GM18498 (cell line): ENCODE measurements at regions not wholly inside any gene's neighbourhood (a gene's known extent, or its start where the extent isn't known, plus 50 kb on each side); places are given as distances from the start of the nearest gene placed in this dataset.

Experiments used
- ATAC-seq: cut with Tn5 transposase; IDR thresholded peaks from one replicate; pipeline ENCODE4 v1.9.1; 2021; ENCODE audit warnings: mild to moderate bottlenecking, moderate library complexity; ENCODE audit not compliant: unreplicated experiment

- no peak for ATAC-seq
Measured at GRCh38 chr2:60067006-60067405, 486.4 kb downstream of the BCL11A start.

DNA sequence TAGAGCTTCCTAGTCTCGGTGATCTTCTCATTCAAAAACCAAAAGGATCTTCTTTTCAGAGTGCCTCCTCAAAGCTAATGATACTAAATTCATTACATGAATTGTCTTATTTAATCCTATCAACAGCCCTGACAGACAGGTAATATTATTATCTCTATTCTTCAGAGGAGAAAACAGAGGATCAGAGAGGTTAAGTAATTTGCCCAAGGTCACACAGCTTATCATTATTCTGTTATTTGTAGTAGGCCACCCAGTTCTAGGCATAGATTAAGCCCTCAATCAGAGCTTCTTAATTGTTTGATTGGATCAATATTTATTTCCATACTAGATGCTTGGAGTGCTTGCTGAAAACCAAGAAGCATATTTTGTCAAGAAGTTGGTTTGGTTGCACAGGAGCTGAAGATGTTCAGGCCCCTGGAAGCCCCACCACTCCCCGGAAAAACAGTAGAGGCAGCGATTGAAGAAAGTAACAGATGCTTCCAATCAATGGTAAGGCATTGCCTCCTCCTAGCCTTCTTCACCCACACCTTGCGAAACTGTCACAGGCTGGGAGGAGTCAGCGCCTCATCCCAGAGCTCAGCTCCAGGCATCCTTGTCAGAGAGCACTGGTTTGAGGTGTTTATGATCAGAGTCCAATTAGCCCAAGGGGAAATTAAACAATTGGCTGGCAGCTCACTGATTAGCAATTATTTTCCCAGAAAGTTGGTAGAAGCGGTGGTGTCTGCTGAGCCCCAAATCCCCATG is 487.2 kb downstream of the BCL11A start:
- ATAC-seq: no peak

GRCh38 chr2:60064687-60065389 is 488.6 kb downstream of the BCL11A start:
- ATAC-seq: no peak

DNA sequence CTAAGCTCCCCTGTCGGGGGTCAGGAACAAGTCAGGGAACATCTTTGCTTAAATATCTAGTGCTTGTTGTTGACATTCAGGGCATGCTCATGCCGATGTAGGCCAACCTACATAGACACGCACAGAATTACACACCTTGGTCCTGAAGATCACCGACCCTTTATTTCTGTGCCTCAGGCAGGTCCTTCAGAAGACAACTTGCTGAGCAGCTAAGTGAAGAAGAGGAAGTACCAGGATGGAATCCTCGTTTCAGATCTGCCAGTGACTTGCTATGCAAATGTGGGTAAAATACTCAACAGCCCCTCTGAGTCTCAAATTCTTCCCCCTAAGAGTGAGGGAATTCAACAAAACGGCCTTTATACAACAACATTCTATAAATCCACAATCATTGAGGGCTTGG is 494.7 kb downstream of the BCL11A start:
- ATAC-seq: no peak

GRCh38 chr2:60054571-60055340 is 498.7 kb downstream of the BCL11A start:
- ATAC-seq: no peak

DNA sequence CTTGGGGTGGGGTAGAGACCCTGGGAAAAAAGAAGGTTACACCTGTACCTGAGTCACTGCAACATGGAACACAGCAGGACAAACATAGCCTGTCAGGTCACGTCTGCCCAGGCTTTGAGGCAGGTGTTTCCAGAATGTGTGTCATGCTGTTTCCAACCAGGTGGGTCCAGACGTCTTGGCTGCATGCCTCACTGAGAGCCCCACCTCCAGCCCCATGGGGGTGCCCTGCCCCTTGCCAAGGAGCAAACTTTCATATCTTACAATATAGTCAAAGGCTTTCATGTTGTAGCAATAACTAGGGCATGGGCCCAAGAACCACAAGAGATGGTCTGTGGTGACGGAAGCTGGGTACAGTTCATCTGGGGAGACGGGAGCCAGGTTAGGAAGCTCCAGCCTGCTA is 499.7 kb downstream of the BCL11A start:
- ATAC-seq: no peak

- no peak for ATAC-seq
Measured at GRCh38 chr2:60052601-60053000, 500.9 kb downstream of the BCL11A start.

- ATAC-seq: no peak
Measured at GRCh38 chr2:60051991-60052390, 501.5 kb downstream of the BCL11A start.

DNA sequence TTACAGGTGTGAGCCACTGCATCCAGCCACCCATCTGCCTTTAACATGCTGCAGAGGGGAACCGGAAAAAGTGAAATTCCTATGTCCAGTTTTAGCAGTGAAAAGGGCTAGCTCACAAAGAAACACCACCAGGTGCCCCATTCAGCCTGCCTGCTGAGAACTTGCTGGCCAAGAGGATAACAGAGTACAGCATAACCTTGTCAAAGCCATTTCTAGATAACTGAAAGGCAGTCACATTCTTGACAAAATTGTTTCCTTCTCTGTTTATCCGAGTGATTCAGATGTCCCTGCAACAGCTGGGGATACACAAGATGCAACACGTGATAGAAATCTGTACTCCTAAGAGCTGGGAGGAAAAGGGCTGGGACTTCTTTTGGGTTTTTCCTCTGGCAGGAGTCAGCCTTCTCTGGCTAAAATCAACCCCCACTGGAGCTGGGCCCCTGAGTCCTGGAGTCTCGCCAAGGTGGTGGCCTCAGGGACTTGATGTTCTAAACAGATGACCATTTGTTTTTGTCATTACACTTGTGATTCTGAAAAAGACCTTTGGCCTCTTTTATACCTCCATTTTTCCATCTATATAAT is 505.4 kb downstream of the BCL11A start:
- no peak for ATAC-seq

DNA sequence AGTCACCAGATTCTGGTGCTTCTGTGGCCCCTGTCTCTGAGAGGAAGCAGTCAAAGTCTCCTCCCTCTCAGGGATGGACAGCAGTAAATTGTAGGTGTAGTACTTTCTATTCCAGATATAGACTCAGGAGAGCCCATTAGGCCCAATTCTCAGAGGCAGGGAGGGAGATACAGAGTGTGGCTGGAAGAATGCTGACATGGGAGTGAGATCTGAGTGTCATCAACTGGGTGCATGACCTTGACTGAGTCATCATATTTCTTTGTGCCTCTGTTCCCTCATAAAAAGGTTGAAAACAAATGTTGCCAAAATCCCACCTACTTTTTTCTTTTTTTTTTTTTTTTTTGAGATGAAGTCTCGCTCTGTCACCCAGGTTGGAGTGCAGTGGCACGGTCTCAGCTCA is 506.1 kb downstream of the BCL11A start:
- ATAC-seq: no peak

DNA sequence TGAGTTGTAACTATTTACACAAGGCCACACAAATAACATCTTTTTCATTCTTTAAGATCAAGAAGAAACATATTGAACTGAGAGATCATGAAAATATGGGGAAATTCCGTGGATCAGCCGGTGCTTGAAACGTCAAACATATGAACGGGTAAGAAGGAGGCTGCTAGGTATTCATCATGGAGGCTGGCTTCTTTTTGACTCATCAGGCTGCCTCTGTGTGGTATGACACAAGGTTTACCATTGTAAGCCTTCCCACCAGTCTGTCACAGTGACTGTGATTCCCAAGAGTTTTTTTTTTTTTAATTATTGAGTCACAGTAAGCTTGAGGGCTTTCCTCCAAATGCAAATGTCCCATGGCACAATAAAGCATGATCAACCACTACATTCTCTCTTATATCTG is 506.9 kb downstream of the BCL11A start:
- ATAC-seq: no peak

DNA sequence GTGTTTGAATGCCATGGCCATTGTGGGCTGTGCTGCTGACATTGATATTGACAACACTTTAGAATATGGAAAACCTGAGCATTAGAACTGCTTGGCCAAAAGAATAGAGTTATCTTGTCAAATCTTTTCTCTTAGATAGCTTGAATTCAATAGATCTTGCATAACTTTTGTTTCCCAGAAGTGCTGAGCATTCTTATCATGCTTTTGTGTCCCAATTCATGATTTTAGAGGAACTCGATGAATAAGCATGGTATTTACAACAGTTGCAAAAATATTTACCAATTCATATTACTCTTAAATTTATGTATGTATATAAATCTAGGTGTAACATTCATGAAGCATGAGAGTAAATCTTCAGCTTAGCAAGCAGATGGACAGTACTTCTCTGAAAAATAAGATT is 508.0 kb downstream of the BCL11A start:
- ATAC-seq: no peak

GRCh38 chr2:60044484-60044883 is 509.0 kb downstream of the BCL11A start:
- ATAC-seq: no peak

DNA sequence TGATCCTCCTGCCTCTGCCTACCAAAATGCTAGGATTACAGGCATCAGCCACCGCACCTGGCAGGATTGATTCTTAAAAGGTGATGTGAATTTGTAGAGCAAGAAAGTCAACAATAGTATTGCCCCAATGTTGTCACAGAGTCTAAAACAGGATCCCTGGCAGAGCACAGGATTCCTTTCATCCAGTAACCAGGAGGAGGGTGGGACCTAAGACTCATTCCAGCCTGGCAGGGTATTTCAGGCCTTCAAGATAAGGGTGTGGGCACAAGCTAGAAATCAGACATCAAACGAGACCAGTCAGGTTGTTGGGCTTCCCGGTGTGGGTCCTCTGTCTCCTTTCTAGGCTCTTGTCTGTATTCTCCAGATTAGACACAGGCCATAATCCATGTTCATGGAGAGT is 511.4 kb downstream of the BCL11A start:
- no peak for ATAC-seq

- no peak for ATAC-seq
Measured at GRCh38 chr2:60033325-60033724, 520.1 kb downstream of the BCL11A start.

DNA sequence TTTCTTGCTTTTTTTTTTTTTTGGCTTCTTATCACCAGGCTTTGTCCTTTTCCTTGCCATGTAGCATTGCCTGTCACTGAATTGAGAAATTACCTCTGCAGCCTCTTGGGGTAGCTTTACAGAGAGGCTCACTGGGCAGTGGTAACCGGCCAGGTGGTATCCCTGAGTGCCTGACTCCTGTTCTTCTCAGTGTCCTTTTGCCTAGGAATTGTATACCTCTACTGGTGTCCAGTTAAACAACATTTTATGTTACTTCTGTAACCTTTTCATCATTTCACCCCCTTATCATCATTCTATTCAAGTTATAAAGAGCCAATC is 523.9 kb downstream of the BCL11A start:
- no peak for ATAC-seq

DNA sequence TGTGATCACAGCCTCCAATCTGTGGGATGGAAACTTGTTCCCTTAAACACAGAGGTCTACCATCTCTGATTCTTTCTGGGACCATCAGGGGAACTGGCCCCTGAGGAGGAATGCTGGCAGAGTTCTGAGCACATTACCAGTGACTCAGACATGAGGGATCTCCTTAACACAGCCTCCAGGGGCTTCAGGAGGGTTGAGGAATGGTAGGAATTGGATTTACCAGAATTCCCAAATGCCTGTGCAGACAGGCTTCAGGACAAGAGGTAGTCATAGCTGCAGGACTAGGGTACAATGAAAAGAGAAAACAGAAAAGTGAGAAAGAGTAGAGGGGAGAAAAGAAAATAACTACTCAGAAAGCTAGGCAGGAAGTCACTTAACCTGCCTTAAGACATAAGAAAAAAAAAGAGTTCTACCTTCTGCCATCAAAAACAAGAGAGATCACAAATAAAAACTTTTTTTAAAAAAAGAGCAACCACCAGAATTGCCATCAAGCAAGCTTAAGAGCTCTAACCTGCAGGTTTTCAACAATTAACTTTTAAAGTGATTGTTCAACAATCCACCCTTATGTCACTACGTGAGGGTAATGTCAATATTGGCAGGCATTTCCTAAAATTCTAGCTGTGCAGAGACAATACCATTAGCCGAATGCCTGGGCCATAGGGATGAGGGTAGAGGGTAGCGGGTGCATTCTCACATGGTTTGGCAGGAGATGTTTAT is 524.4 kb downstream of the BCL11A start:
- no peak for ATAC-seq

DNA sequence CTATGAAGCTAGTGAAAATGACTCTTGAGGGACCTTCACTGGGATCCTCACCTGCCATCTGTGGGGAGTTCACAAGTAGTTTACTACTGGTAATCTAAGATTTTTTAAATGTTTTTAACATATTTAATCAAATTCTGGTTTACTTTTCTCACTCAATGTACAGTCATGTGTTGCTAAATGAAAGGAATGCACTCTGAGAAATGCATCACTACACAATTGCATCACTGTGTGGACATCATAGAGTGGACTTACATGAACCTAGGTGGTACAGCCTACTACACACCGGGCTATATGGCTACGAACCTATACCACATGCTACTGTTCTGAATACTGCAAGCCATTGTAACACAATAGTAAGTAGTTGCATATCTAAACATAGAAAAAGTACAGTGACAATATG is 528.0 kb downstream of the BCL11A start:
- ATAC-seq: no peak

GRCh38 chr2:60023256-60023985 is 530.0 kb downstream of the BCL11A start:
- ATAC-seq: no peak

DNA sequence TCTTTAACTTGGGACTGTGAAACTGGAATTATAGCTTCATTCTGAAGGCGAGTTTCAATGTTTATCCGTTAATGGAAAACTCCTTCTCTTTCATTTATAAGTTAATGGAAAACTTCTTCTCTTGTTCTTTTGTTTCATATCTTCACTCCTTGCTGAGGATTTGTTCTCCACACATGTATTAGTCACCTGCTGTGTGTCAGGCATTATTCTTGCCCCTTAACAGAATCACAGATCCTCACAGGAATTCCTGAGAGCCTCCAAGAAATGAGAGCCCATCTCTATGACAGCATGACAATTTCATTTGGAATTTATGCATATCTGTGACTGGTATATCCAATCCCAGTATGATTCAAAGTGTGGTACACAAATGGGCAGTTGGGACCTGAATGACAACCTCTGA is 545.8 kb downstream of the BCL11A start:
- ATAC-seq: no peak
